ENCODE measurements at regions not wholly inside any gene's neighbourhood (a gene's known extent, or its start where the extent isn't known, plus 50 kb on each side); places are given as distances from the start of the nearest gene placed in this dataset.

DNA sequence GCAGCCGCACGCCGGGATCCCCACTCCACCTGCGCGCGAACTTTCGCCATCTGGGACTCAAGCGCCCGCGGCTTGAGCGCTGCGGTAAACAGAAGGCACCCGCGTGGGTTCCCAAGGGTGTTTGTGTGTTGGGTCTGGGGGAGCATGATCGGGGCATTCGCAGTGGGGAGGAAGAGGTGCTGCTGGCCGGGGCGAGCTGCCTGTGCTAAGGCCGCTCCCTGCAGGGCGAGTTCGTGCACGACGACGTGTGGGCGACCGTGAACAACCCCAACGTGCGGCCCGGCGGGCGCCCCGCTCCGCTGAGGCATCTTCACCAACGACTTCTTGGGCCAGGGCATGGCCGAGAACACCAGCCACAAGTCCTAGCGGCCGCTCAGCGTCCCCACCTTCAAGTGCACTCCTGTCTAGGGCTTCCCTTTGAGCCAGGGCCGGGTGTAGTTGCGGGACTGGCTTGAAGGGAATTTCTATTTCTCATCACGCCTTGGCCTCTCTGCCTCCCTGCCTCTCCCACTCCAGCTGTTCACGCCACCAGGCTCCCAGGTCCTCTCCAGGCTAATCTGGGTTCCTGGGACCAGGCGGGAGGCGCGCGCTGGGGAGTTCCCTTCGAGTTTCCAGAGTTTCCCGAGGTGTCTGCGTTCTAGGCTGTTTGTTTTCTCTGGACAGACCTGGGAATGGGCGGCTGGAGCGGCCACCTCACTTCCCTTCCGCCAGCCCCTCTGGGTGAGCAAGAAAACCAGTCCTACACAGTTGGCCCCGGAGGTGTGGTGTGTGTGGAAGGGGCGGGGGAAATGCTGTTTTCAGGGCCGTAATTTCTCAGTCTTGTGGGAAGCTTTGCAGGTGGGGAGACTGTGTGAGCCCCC lies 417.8 kb upstream of the TMTC1 start:
- no peak for DNase-seq
- no peak for TF ChIP-seq POLR2A (IDR thresholded peaks at IDR 0.05)
- TF ChIP-seq, protein P1, sequence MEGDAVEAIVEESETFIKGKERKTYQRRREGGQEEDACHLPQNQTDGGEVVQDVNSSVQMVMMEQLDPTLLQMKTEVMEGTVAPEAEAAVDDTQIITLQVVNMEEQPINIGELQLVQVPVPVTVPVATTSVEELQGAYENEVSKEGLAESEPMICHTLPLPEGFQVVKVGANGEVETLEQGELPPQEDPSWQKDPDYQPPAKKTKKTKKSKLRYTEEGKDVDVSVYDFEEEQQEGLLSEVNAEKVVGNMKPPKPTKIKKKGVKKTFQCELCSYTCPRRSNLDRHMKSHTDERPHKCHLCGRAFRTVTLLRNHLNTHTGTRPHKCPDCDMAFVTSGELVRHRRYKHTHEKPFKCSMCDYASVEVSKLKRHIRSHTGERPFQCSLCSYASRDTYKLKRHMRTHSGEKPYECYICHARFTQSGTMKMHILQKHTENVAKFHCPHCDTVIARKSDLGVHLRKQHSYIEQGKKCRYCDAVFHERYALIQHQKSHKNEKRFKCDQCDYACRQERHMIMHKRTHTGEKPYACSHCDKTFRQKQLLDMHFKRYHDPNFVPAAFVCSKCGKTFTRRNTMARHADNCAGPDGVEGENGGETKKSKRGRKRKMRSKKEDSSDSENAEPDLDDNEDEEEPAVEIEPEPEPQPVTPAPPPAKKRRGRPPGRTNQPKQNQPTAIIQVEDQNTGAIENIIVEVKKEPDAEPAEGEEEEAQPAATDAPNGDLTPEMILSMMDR (IDR thresholded peaks at IDR 0.05), result no peak
- no peaks in the 10 kb centered on the region for H3K36me3 ChIP-seq
- no peaks in the 10 kb centered on the region for H3K27me3 ChIP-seq
- no peak overlapping the region for H3K27ac ChIP-seq
- H3K9me3 ChIP-seq, result no peaks in the 10 kb centered on the region
- H3K4me1 ChIP-seq, result no peaks in the 10 kb centered on the region
- H3K4me3 ChIP-seq, result no peak overlapping the region
- intact Hi-C loops (cut with DNase I; ENCODE audit: low total_unique reads), result no loop called here

DNA sequence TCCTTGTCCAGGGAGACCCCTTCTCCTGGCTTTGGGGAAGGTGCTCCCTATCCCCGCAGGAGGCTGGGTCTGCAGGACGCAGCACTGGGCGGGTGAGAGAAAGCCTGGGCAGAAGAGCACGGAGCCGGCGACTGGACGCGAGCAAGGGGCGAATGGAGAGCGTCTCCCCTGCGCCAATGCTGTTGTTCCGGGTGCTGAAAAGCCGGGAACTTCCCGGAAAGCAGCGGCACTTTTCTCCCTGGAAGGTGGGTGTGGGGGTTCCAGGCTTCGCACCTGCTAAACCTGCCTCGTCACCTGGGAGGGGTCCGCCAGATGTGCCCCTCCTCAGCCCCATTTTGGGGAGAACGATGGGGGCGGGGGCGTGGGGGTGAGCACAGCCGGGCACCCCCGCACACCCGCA lies 417.1 kb upstream of the TMTC1 start:
- no peak overlapping the region for H3K4me3 ChIP-seq
- intact Hi-C loops (cut with DNase I; ENCODE audit: low total_unique reads), result no loop called here
- TF ChIP-seq POLR2A (IDR thresholded peaks at IDR 0.05), result no peak
- TF ChIP-seq, protein P1 (IDR thresholded peaks at IDR 0.05), result no peak

DNA sequence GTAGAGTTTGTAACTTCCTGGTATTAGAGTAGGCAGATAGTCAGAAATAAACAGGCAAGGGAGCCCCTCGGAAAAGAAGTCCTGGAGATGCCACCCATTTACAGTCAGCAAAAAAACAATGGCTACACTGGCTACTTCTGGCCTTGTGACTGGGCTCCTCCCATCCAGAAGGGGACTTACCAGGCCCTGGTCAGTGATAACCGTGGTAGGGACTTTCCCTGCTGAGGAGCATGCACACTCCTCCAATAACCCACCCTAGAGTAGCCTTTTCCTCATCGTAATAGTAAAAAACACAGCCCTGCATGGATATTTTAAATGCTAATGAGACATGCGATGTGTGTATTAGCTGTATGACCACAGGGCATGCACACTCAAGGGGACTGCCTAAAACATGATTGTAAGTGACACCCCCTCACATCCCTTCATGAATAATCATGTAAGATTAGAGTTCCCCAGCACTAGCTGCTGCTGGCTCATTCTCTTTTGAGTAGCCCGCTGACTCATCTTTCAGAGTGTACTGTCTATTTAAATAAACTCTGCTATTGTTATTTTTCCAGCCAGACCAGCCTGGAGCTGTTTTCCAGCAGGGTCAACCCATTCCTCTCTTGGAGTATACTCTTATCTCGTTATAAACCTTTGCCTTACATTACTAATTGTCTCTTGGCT lies 413.8 kb upstream of the TMTC1 start:
- TF ChIP-seq, protein P1 (IDR thresholded peaks at IDR 0.05), result no peak
- no peak overlapping the region for H3K4me3 ChIP-seq
- H3K27me3 ChIP-seq, result no peaks in the 10 kb centered on the region
- H3K9me3 ChIP-seq, result no peaks in the 10 kb centered on the region
- H3K4me1 ChIP-seq, result no peaks in the 10 kb centered on the region
- H3K27ac ChIP-seq, result no peak overlapping the region
- H3K36me3 ChIP-seq, result no peaks in the 10 kb centered on the region
- intact Hi-C loops (cut with DNase I; ENCODE audit: low total_unique reads), result no loop called here
- DNase-seq, result no peak

More for the DNA sequence above, 417.1 kb upstream of the TMTC1 start:
- Histone ChIP-seq H3K27me3 (no peaks in the 10 kb centered on the region), H3K27ac (no peak overlapping the region), H3K9me3 (no peaks in the 10 kb centered on the region), H3K36me3 (no peaks in the 10 kb centered on the region), H3K4me1 (no peaks in the 10 kb centered on the region)
- no peak for DNase-seq

DNA sequence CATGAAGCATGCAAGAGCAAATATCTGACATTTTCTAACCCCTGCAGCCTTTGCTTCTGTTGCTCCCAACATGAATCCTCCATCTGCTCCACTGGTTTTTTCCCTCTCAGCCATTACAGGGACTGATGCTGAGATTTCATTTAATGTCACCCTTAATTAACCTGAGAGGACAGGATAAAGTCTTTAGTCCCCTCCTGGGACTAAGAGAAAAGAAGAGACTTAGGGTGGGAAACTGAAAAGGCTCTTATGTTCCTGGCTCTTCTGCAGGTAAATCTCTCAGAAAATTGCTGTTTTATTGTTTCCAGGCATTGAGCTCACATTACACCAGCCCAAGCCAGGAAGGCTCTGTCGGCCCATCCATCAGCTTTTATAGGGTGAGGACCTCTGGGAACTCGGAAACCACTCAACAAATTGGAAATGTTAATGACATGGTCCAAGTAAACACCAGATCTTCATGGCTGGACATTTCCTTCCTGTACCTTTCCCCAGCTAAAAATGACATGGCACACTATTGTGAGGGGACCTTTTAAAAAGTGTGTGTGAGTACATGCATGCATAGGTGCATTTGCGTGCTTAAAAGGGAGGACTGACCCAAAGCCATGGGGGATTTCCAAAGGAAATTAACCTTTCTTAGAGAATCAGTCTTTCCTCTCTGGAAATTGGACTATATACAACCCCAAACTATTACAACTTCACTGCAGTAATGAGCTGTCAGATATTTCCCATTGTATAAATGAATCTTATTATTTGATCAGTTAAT lies 408.1 kb upstream of the TMTC1 start:
- Histone ChIP-seq H3K4me1 (no peaks in the 10 kb centered on the region), H3K27ac (no peak overlapping the region), H3K27me3 (no peaks in the 10 kb centered on the region), H3K4me3 (no peak overlapping the region), H3K36me3 (no peaks in the 10 kb centered on the region), H3K9me3 (no peaks in the 10 kb centered on the region)
- no peak for DNase-seq
- intact Hi-C loops (cut with DNase I; ENCODE audit: low total_unique reads), result no loop called here
- TF ChIP-seq POLR2A (IDR thresholded peaks at IDR 0.05), result no peak
- TF ChIP-seq, protein P1 (IDR thresholded peaks at IDR 0.05), result no peak
